SK-N-SH (cell line): ENCODE measurements at regions not wholly inside any gene's neighbourhood (a gene's known extent, or its start where the extent isn't known, plus 50 kb on each side); places are given as distances from the start of the nearest gene placed in this dataset.

Source experiments
- CTCF ChIA-PET: fragments of 300-600, 350-600 bp; formaldehyde crosslinking; extraction: SDS; loops from one replicate; lab custom pipeline; 2021; lab: Yijun Ruan, JAX
- POLR2A ChIA-PET: fragments of 350-600 bp; sonication (Branson Sonifier 250); formaldehyde crosslinking; extraction: SDS; loops from one replicate; lab custom pipeline; 2020; ENCODE audit warnings: antibody characterized with exemption, inconsistent platforms; lab: Yijun Ruan, JAX
- DNase-seq: peaks from one replicate; pipeline ENCODE4 v3.0.0; 2012
- H2AFZ ChIP-seq: fragments of 200-600 bp; sonication (generic); 2 replicates; pipeline ENCODE4 v1.8.1; 2016; ENCODE audit warnings: antibody characterized with exemption, mild to moderate bottlenecking, low read depth
- H3F3A ChIP-seq: fragments of 200-600 bp; sonication (generic); replicated peaks from 2 replicates; pipeline ENCODE3; 2016; ENCODE audit warnings: antibody characterized with exemption, mild to moderate bottlenecking; ENCODE audit not compliant: insufficient read depth
- H3K27ac ChIP-seq, 2 experiments: fragments of 200-500 bp in 1 of 2; fragments of 200-600 bp in 1 of 2; sonication (Bioruptor generic) in 1 of 2; sonication (generic), shearing (Covaris generic) in 1 of 2; 2 replicates each; pipeline versions ENCODE4 v1.5.1 to v1.6.1; 2014 to 2016; ENCODE audit warnings: low read depth in 2 of 2, inconsistent platforms in 1 of 2, low read length in 1 of 2, mild to moderate bottlenecking in 1 of 2, mixed read lengths in 1 of 2
- H3K27me3 ChIP-seq: fragments of 200-600 bp; sonication (generic), shearing (Covaris generic); 2 replicates; pipeline ENCODE4 v1.6.1; 2016; ENCODE audit warnings: mixed run types; ENCODE audit not compliant: insufficient read depth
- H3K36me3 ChIP-seq, 2 experiments: fragments of 200-500 bp in 1 of 2; fragments of 200-600 bp in 1 of 2; sonication (Bioruptor generic) in 1 of 2; sonication (generic) in 1 of 2; replicated peaks in 1 of 2; 2 replicates each; pipeline versions ENCODE3 to v1.5.1; 2014 to 2016; ENCODE audit warnings: low read length in 1 of 2, mild to moderate bottlenecking in 1 of 2; ENCODE audit not compliant: insufficient read depth in 2 of 2, control insufficient read depth in 1 of 2
- H3K4me1 ChIP-seq, 2 experiments: fragments of 200-500 bp in 1 of 2; fragments of 200-600 bp in 1 of 2; sonication (Bioruptor generic) in 1 of 2; sonication (generic), shearing (Covaris generic) in 1 of 2; 2 replicates each; pipeline versions ENCODE4 v1.5.1 to v1.6.1; 2014 to 2016; ENCODE audit warnings: low read depth in 1 of 2, low read length in 1 of 2, mixed run types in 1 of 2; ENCODE audit not compliant: insufficient read depth in 2 of 2, control insufficient read depth in 1 of 2
- H3K4me2 ChIP-seq: fragments of 200-600 bp; sonication (generic), shearing (Covaris generic); 2 replicates; pipeline ENCODE4 v1.6.1; 2017; ENCODE audit warnings: mixed run types
- H3K4me3 ChIP-seq, 2 experiments: fragments of 200-500 bp in 1 of 2; fragments of 200-600 bp in 1 of 2; sonication (Bioruptor generic) in 1 of 2; sonication (generic), shearing (Covaris generic) in 1 of 2; 2 replicates each; pipeline versions ENCODE4 v1.5.1 to v1.8.1; 2014 to 2016; ENCODE audit warnings: low read depth in 2 of 2, inconsistent platforms in 1 of 2, low read length in 1 of 2, mild to moderate bottlenecking in 1 of 2, mixed read lengths in 1 of 2, moderate library complexity in 1 of 2
- H3K79me2 ChIP-seq: fragments of 200-600 bp; sonication (generic); 2 replicates; pipeline ENCODE4 v1.8.1; 2017; ENCODE audit warnings: mild to moderate bottlenecking; ENCODE audit not compliant: insufficient read depth
- H3K9ac ChIP-seq: fragments of 200-600 bp; sonication (generic); 2 replicates; pipeline ENCODE4 v1.6.1; 2017; ENCODE audit warnings: mixed run types
- H3K9me2 ChIP-seq: fragments of 200-600 bp; sonication (generic); 2 replicates; pipeline ENCODE4 v1.6.1; 2017; ENCODE audit warnings: mixed run types
- H3K9me3 ChIP-seq: fragments of 200-600 bp; sonication (generic); 2 replicates; pipeline ENCODE4 v1.6.1; 2017; ENCODE audit warnings: mixed run types, mild to moderate bottlenecking, moderate library complexity
- H4K20me1 ChIP-seq: fragments of 200-600 bp; sonication (generic); 2 replicates; pipeline ENCODE4 v1.6.1; 2017; ENCODE audit warnings: mild to moderate bottlenecking, mixed run types; ENCODE audit not compliant: insufficient read depth
- CTCF ChIP-seq: fragments of 200-600 bp; sonication (generic); IDR thresholded peaks from 2 replicates; pipeline ENCODE4 v1.6.1; 2017; ENCODE audit warnings: antibody characterized with exemption, mild to moderate bottlenecking, moderate library complexity
- ELF1 ChIP-seq: IDR thresholded peaks from 2 replicates; pipeline ENCODE4 v1.4.0; 2012
- EP300 ChIP-seq, 2 experiments: IDR thresholded peaks; 2 replicates each; pipeline versions ENCODE4 v1.4.0 to v1.6.1; 2012; ENCODE audit warnings: borderline replicate concordance in 1 of 2, low read depth in 1 of 2, low read length in 1 of 2
- EZH2phosphoT487 ChIP-seq: fragments of 200-600 bp; sonication (generic); IDR thresholded peaks from 2 replicates; pipeline ENCODE4 v1.6.1; 2017; ENCODE audit warnings: low read depth, mixed run types, mild to moderate bottlenecking, antibody characterized with exemption, moderate library complexity, borderline replicate concordance
- FOSL2 ChIP-seq: IDR thresholded peaks from 2 replicates; pipeline ENCODE4 v1.4.0; 2012; ENCODE audit warnings: low read depth, mild to moderate bottlenecking, moderate library complexity, borderline replicate concordance
- FOXJ3 ChIP-seq: sonication (generic); formaldehyde crosslinking; IDR thresholded peaks from 2 replicates; pipeline ENCODE4 v1.5.1; 2020; ENCODE audit warnings: mild to moderate bottlenecking, missing genetic modification reagents
- GABPA ChIP-seq: IDR thresholded peaks from 2 replicates; pipeline ENCODE4 v1.4.0; 2012; ENCODE audit warnings: low read depth, mild to moderate bottlenecking
- GATA2 ChIP-seq: sonication (generic); formaldehyde crosslinking; IDR thresholded peaks from 2 replicates; pipeline ENCODE4 v1.5.0; 2020; ENCODE audit warnings: mild to moderate bottlenecking, missing genetic modification reagents
- IRF3 ChIP-seq: fragments of 150-350 bp; IDR thresholded peaks from 2 replicates; pipeline ENCODE4 v1.6.1; 2016; ENCODE audit warnings: mild to moderate bottlenecking, low read depth, low read length
- RCOR1 ChIP-seq: fragments of 150-350 bp; IDR thresholded peaks from 2 replicates; pipeline ENCODE4 v1.6.1; 2017; ENCODE audit warnings: antibody characterized with exemption, low read length
- REST ChIP-seq: IDR thresholded peaks from 2 replicates; pipeline ENCODE4 v1.6.1; 2012; ENCODE audit warnings: mild to moderate bottlenecking, low read depth, low read length, moderate library complexity
- RFX5 ChIP-seq: IDR thresholded peaks from 2 replicates; pipeline ENCODE4 v1.6.1; 2012; ENCODE audit warnings: mild to moderate bottlenecking, improper control_type of control experiment, low read length
- RXRA ChIP-seq: IDR thresholded peaks from 2 replicates; pipeline ENCODE4 v1.4.0; 2012; ENCODE audit warnings: low read depth, mild to moderate bottlenecking, borderline replicate concordance
- SIN3A ChIP-seq: IDR thresholded peaks from 2 replicates; pipeline ENCODE4 v1.6.1; 2012; ENCODE audit warnings: low read depth, mild to moderate bottlenecking, low read length, moderate library complexity, borderline replicate concordance
- TEAD4 ChIP-seq: IDR thresholded peaks from 2 replicates; pipeline ENCODE4 v1.4.0; 2012; ENCODE audit warnings: mild to moderate bottlenecking, borderline replicate concordance; ENCODE audit not compliant: insufficient read depth
- USF1 ChIP-seq: IDR thresholded peaks from 2 replicates; pipeline ENCODE4 v1.4.0; 2012; ENCODE audit warnings: low read depth, borderline replicate concordance
- USF2 ChIP-seq: fragments of 150-350 bp; IDR thresholded peaks from 2 replicates; pipeline ENCODE4 v1.6.1; 2017; ENCODE audit warnings: antibody characterized with exemption, low read length, low read depth, borderline replicate concordance
- WGBS: methylation state at CpG from one replicate; pipeline ENCODE4 v1.1.6; 2017; ENCODE audit warnings: low lambda C conversion rate; 5-methylcytosine and 5-hydroxymethylcytosine counted together

GRCh38 chr18:78376046-78376445 lies 603.6 kb upstream of the SALL3 start (continued):
- TF ChIP-seq REST (no peak), EZH2phosphoT487 (no peak), FOXJ3 (CRISPR knock-in tag) (no peak), FOSL2 (no peak), CTCF (no peak), ELF1 (no peak), USF2 (no peak), RCOR1 (no peak), IRF3 (no peak), SIN3A (no peak), RFX5 (no peak), GATA2 (CRISPR knock-in tag) (no peak)

- no peak overlapping the region for H3K9ac ChIP-seq
- CTCF ChIA-PET, result no interaction called here
- POLR2A ChIA-PET, result no interaction called here
- H3K9me3 ChIP-seq, result no peaks in the 10 kb centered on the region
- H4K20me1 ChIP-seq, result no peaks in the 10 kb centered on the region
- H3K4me2 ChIP-seq, result no peak overlapping the region
- H2AFZ ChIP-seq, result no peak overlapping the region
- no peaks in the 10 kb centered on the region for H3K36me3 ChIP-seq
- H3F3A ChIP-seq, result no peaks in the 10 kb centered on the region
- DNase-seq, result no peak
- no peak overlapping the region for H3K4me3 ChIP-seq
- H3K27ac ChIP-seq, result no peak overlapping the region
- 29% methylated on average over 7 of the region's 7 CpGs for WGBS
- no peaks in the 10 kb centered on the region for H3K9me2 ChIP-seq
- no peak for TF ChIP-seq GABPA
- no peak for TF ChIP-seq EP300 (IDR thresholded peaks at IDR 0.05; ENCODE audit: borderline replicate concordance in 1 of 2, low read depth in 1 of 2, low read length in 1 of 2)
- TF ChIP-seq USF1, result no peak
- TF ChIP-seq REST, result no peak
- TF ChIP-seq TEAD4, result no peak
- no peak for TF ChIP-seq FOXJ3 (CRISPR knock-in tag)
- no peak for TF ChIP-seq FOSL2
- TF ChIP-seq RXRA, result no peak
- TF ChIP-seq, all 33 proteins: peak for 0
- no peaks in the 10 kb centered on the region for H3K27me3 ChIP-seq
- no peaks in the 10 kb centered on the region for H3K79me2 ChIP-seq
- no peaks in the 10 kb centered on the region for H3K4me1 ChIP-seq
These were observed 601.2 kb upstream of the SALL3 start for GRCh38 chr18:78378403-78378802.
